PFSK-1 (cell line): ENCODE measurements at regions not wholly inside any gene's neighbourhood (a gene's known extent, or its start where the extent isn't known, plus 50 kb on each side); places are given as distances from the start of the nearest gene placed in this dataset.

Source experiments
- FOXP2 ChIP-seq: optimal IDR thresholded peaks from 2 replicates; pipeline ENCODE3; 2011; ENCODE audit warnings: borderline replicate concordance, control low read depth, inconsistent platforms; ENCODE audit not compliant: insufficient read depth; ENCODE audit errors: extremely low read length, extremely low read depth
- POLR2AphosphoS5 ChIP-seq: IDR thresholded peaks from 2 replicates; pipeline ENCODE4 v1.6.1; 2012; ENCODE audit warnings: low read depth, mild to moderate bottlenecking, control low read depth, low read length, moderate library complexity
- REST ChIP-seq, 2 experiments: IDR thresholded peaks; 2 replicates each; pipeline versions ENCODE4 v1.6.1 to v1.8.0; 2011 to 2012; ENCODE audit warnings: low read depth in 2 of 2, low read length in 2 of 2, control low read depth in 1 of 2, inconsistent platforms in 1 of 2, mild to moderate bottlenecking in 1 of 2, moderate library complexity in 1 of 2; ENCODE audit not compliant: insufficient read depth in 1 of 2
- SIN3A ChIP-seq: IDR thresholded peaks from 2 replicates; pipeline ENCODE4 v1.6.1; 2012; ENCODE audit warnings: mild to moderate bottlenecking, low read length, moderate library complexity, borderline replicate concordance; ENCODE audit not compliant: insufficient read depth
- TAF1 ChIP-seq: IDR thresholded peaks from 2 replicates; pipeline ENCODE4 v1.6.1; 2012; ENCODE audit warnings: low read length, control low read depth, borderline replicate concordance; ENCODE audit not compliant: insufficient read depth

DNA sequence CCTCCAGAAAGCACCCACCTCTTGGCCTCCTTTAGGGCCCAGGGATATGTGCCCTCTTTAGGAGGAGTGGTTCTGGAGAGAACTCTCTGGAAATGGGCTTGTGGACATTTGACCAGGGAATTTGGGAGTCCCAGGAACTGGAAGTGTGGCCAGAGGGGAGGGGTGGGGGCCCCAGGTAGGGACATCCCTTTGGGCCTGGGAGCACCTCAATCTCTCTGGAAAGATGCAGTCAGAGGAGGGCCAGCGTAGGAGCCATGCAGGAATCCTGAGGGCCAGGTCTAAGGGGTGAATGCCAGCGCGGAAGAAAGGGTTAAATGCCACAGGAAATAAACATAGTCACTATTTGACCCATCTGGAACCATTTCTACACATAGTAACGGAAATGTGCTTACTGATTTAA, 50.3 kb upstream of the ITGA11 start:
- no peak for TF ChIP-seq SIN3A
- TF ChIP-seq POLR2AphosphoS5, result no peak
- TF ChIP-seq REST (IDR thresholded peaks at IDR 0.05; ENCODE audit: insufficient read depth in 1 of 2, low read depth in 2 of 2, low read length in 2 of 2), result no peak
- TF ChIP-seq FOXP2, result no peak
- no peak for TF ChIP-seq TAF1

GRCh38 chr15:68483165-68483564, 51.2 kb upstream of the ITGA11 start:
- no peak for TF ChIP-seq POLR2AphosphoS5
- TF ChIP-seq FOXP2, result no peak
- no peak for TF ChIP-seq REST (IDR thresholded peaks at IDR 0.05; ENCODE audit: insufficient read depth in 1 of 2, low read depth in 2 of 2, low read length in 2 of 2)
- TF ChIP-seq SIN3A, result no peak
- no peak for TF ChIP-seq TAF1

GRCh38 chr15:68484220-68484619, 52.3 kb upstream of the ITGA11 start:
- TF ChIP-seq TAF1 (no peak), REST (IDR thresholded peaks at IDR 0.05; ENCODE audit: insufficient read depth in 1 of 2, low read depth in 2 of 2, low read length in 2 of 2) (no peak), FOXP2 (no peak), POLR2AphosphoS5 (no peak), SIN3A (no peak)

GRCh38 chr15:68484696-68485400, 52.9 kb upstream of the ITGA11 start:
- TF ChIP-seq SIN3A (no peak), TAF1 (no peak), FOXP2 (no peak), REST (IDR thresholded peaks at IDR 0.05; ENCODE audit: insufficient read depth in 1 of 2, low read depth in 2 of 2, low read length in 2 of 2) (no peak), POLR2AphosphoS5 (no peak)
